Choroid plexus epithelial cell (primary cell): ENCODE measurements at regions not wholly inside any gene's neighbourhood (a gene's known extent, or its start where the extent isn't known, plus 50 kb on each side); places are given as distances from the start of the nearest gene placed in this dataset.

Experiments
- DNase-seq: peaks from one replicate; pipeline ENCODE4 v3.0.0-alpha.2; 2010; ENCODE audit warnings: low read depth
- H3K4me3 ChIP-seq: 2 replicates; pipeline ENCODE4 v1.5.1; 2011; ENCODE audit warnings: low read depth, mild to moderate bottlenecking, control low read depth, low read length, moderate library complexity
- CTCF ChIP-seq: conservative IDR thresholded peaks from 2 replicates; pipeline ENCODE4 v1.5.1; 2011; ENCODE audit warnings: low read depth, mild to moderate bottlenecking, control low read depth, inconsistent platforms, low read length, moderate library complexity

GRCh38 chr6:26164120-26164505 is 76.9 kb downstream of the HFE start:
- no peak for TF ChIP-seq CTCF
- no peak overlapping the region for H3K4me3 ChIP-seq
- DNase-seq, result no peak

GRCh38 chr6:26165261-26165790 is 78.1 kb downstream of the HFE start:
- no peak overlapping the region for H3K4me3 ChIP-seq
- DNase-seq, result no peak

GRCh38 chr6:26170181-26170580 is 83.0 kb downstream of the HFE start:
- no peak overlapping the region for H3K4me3 ChIP-seq
- no peak for DNase-seq
- TF ChIP-seq CTCF, result no peak

More at GRCh38 chr6:26165261-26165790, 78.1 kb downstream of the HFE start:
- no peak for TF ChIP-seq CTCF

GRCh38 chr6:26170951-26171841 is 84.0 kb downstream of the HFE start:
- no peak for DNase-seq
- TF ChIP-seq CTCF, result no peak
- H3K4me3 ChIP-seq, result peak overlapping the region; percentile 70

- DNase-seq, result peak; percentile 54
- no peak for TF ChIP-seq CTCF
- H3K4me3 ChIP-seq, result peak overlapping the region; percentile 70
Measured at GRCh38 chr6:26172608-26172968, 85.4 kb downstream of the HFE start.

GRCh38 chr6:26173836-26174145 is 86.6 kb downstream of the HFE start:
- DNase-seq, result no peak
- TF ChIP-seq CTCF, result no peak
- no peak overlapping the region for H3K4me3 ChIP-seq

GRCh38 chr6:26175033-26175427 is 87.8 kb downstream of the HFE start:
- H3K4me3 ChIP-seq, result no peak overlapping the region
- no peak for TF ChIP-seq CTCF
- DNase-seq, result no peak
